Stimulated activated CD8-positive, alpha-beta memory T cell treated with anti-CD3 and anti-CD28 coated beads, Interleukin-4, amount 100 ng/mL, for 1 hour (primary cell): ENCODE measurements at regions not wholly inside any gene's neighbourhood (a gene's known extent, or its start where the extent isn't known, plus 50 kb on each side); places are given as distances from the start of the nearest gene placed in this dataset.

Source experiments
- DNase-seq, 2 donors: peaks; one replicate each; pipeline ENCODE4 v3.0.0-alpha.2; 2020; ENCODE audit warnings: low read depth in 2 of 2, low spot score in 1 of 2

- no peak for DNase-seq
These were observed 132.0 kb downstream of the RBFOX3 start for GRCh38 chr17:79478841-79479240.

- DNase-seq: no peak
These were observed 132.8 kb downstream of the RBFOX3 start for GRCh38 chr17:79478051-79478461.

GRCh38 chr17:79476074-79476652, 134.7 kb downstream of the RBFOX3 start:
- DNase-seq: no peak

GRCh38 chr17:79473876-79474440, 136.9 kb downstream of the RBFOX3 start:
- no peak for DNase-seq

- DNase-seq: no peak
These were observed 137.6 kb downstream of the RBFOX3 start for GRCh38 chr17:79473111-79473875.

- no peak for DNase-seq
These were observed 140.1 kb downstream of the RBFOX3 start for GRCh38 chr17:79470754-79471153.

- no peak for DNase-seq
These were observed 141.2 kb downstream of the RBFOX3 start for GRCh38 chr17:79469646-79470045.

- DNase-seq: no peak
These were observed 142.5 kb downstream of the RBFOX3 start for GRCh38 chr17:79468183-79468944.

GRCh38 chr17:79466562-79467350, 144.1 kb downstream of the RBFOX3 start:
- no peak for DNase-seq

GRCh38 chr17:79465681-79466025, 145.2 kb downstream of the RBFOX3 start:
- no peak for DNase-seq

GRCh38 chr17:79465011-79465680, 145.7 kb downstream of the RBFOX3 start:
- no peak for DNase-seq

GRCh38 chr17:79464318-79465010, 146.4 kb downstream of the RBFOX3 start:
- no peak for DNase-seq

GRCh38 chr17:79463421-79464317, 147.2 kb downstream of the RBFOX3 start:
- no peak for DNase-seq

- DNase-seq: no peak
These were observed 149.8 kb downstream of the RBFOX3 start for GRCh38 chr17:79461041-79461440.

- DNase-seq: no peak
These were observed 151.0 kb downstream of the RBFOX3 start for GRCh38 chr17:79459846-79460245.

- DNase-seq: no peak
These were observed 151.7 kb downstream of the RBFOX3 start for GRCh38 chr17:79459003-79459655.

- DNase-seq: no peak
These were observed 152.5 kb downstream of the RBFOX3 start for GRCh38 chr17:79458356-79458755.

- DNase-seq: no peak
These were observed 153.0 kb downstream of the RBFOX3 start for GRCh38 chr17:79457889-79458288.
